H1 (cell line): ENCODE measurements at regions not wholly inside any gene's neighbourhood (a gene's known extent, or its start where the extent isn't known, plus 50 kb on each side); places are given as distances from the start of the nearest gene placed in this dataset.

Experiments used
- ASH2L ChIP-seq: fragments of 200-600, 300-600 bp; sonication (generic); IDR thresholded peaks from one replicate; pipeline ENCODE4 v1.7.1; 2017; ENCODE audit warnings: low read length
- CBX5 ChIP-seq: fragments of 300-800, 300-1000 bp; sonication (generic); IDR thresholded peaks from 2 replicates; pipeline ENCODE4 v1.7.1; 2016; ENCODE audit warnings: antibody characterized with exemption, low read length, low read depth
- FOSL1 ChIP-seq: IDR thresholded peaks from 2 replicates; pipeline ENCODE4 v1.6.1; 2011; ENCODE audit warnings: mild to moderate bottlenecking, low read depth, low read length, moderate library complexity; ENCODE audit not compliant: insufficient read depth
- HDAC6 ChIP-seq: IDR thresholded peaks from one replicate; pipeline ENCODE4 v1.7.1; 2012; ENCODE audit warnings: low read depth, mild to moderate bottlenecking, inconsistent platforms, low read length, moderate library complexity
- POU5F1 ChIP-seq: IDR thresholded peaks from 2 replicates; pipeline ENCODE4 v1.6.1; 2011; ENCODE audit warnings: low read depth, mild to moderate bottlenecking, low read length, moderate library complexity
- RBBP5 ChIP-seq: IDR thresholded peaks from 2 replicates; pipeline ENCODE4 v1.7.1; 2012; ENCODE audit warnings: low read depth, mild to moderate bottlenecking, inconsistent platforms, low read length, moderate library complexity, borderline replicate concordance

DNA sequence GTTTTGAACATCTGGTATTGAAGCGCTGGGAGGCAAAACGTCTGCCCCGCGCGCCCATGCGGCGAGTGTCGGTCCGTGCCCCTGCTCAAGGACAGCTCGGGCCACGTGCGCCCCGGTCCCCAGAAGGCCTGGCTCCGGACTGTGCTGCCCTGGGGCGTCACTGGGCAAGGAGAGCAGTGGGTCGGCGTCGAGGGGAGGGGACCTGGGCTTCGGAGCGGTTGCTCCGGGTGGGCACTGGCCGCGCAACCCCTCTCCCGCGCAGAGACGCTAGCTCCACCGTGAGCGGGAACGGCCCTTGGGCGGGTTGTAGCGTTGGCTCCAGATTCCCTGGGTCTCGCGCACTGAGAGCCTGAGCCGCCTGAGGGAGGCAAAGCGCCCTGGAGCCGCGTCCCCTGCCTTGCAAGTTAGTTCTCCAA, 304.2 kb upstream of the HSFY2 start (continued):
- TF ChIP-seq RBBP5 (no peak), ASH2L (no peak), CBX5 (no peak), POU5F1 (no peak), FOSL1 (no peak), HDAC6 (no peak)
